SK-N-SH (cell line): ENCODE measurements at regions not wholly inside any gene's neighbourhood (a gene's known extent, or its start where the extent isn't known, plus 50 kb on each side); places are given as distances from the start of the nearest gene placed in this dataset.

Experiments
- CTCF ChIA-PET: fragments of 300-600, 350-600 bp; formaldehyde crosslinking; extraction: SDS; loops from one replicate; lab custom pipeline; 2021; lab: Yijun Ruan, JAX
- POLR2A ChIA-PET: fragments of 350-600 bp; sonication (Branson Sonifier 250); formaldehyde crosslinking; extraction: SDS; loops from one replicate; lab custom pipeline; 2020; ENCODE audit warnings: antibody characterized with exemption, inconsistent platforms; lab: Yijun Ruan, JAX
- DNase-seq: peaks from one replicate; pipeline ENCODE4 v3.0.0; 2012
- H2AFZ ChIP-seq: fragments of 200-600 bp; sonication (generic); 2 replicates; pipeline ENCODE4 v1.8.1; 2016; ENCODE audit warnings: antibody characterized with exemption, mild to moderate bottlenecking, low read depth
- H3F3A ChIP-seq: fragments of 200-600 bp; sonication (generic); replicated peaks from 2 replicates; pipeline ENCODE3; 2016; ENCODE audit warnings: antibody characterized with exemption, mild to moderate bottlenecking; ENCODE audit not compliant: insufficient read depth
- H3K27ac ChIP-seq, 2 experiments: fragments of 200-500 bp in 1 of 2; fragments of 200-600 bp in 1 of 2; sonication (Bioruptor generic) in 1 of 2; sonication (generic), shearing (Covaris generic) in 1 of 2; 2 replicates each; pipeline versions ENCODE4 v1.5.1 to v1.6.1; 2014 to 2016; ENCODE audit warnings: low read depth in 2 of 2, inconsistent platforms in 1 of 2, low read length in 1 of 2, mild to moderate bottlenecking in 1 of 2, mixed read lengths in 1 of 2
- H3K27me3 ChIP-seq: fragments of 200-600 bp; sonication (generic), shearing (Covaris generic); 2 replicates; pipeline ENCODE4 v1.6.1; 2016; ENCODE audit warnings: mixed run types; ENCODE audit not compliant: insufficient read depth
- H3K36me3 ChIP-seq, 2 experiments: fragments of 200-500 bp in 1 of 2; fragments of 200-600 bp in 1 of 2; sonication (Bioruptor generic) in 1 of 2; sonication (generic) in 1 of 2; replicated peaks in 1 of 2; 2 replicates each; pipeline versions ENCODE3 to v1.5.1; 2014 to 2016; ENCODE audit warnings: low read length in 1 of 2, mild to moderate bottlenecking in 1 of 2; ENCODE audit not compliant: insufficient read depth in 2 of 2, control insufficient read depth in 1 of 2
- H3K4me1 ChIP-seq, 2 experiments: fragments of 200-500 bp in 1 of 2; fragments of 200-600 bp in 1 of 2; sonication (Bioruptor generic) in 1 of 2; sonication (generic), shearing (Covaris generic) in 1 of 2; 2 replicates each; pipeline versions ENCODE4 v1.5.1 to v1.6.1; 2014 to 2016; ENCODE audit warnings: low read depth in 1 of 2, low read length in 1 of 2, mixed run types in 1 of 2; ENCODE audit not compliant: insufficient read depth in 2 of 2, control insufficient read depth in 1 of 2
- H3K4me2 ChIP-seq: fragments of 200-600 bp; sonication (generic), shearing (Covaris generic); 2 replicates; pipeline ENCODE4 v1.6.1; 2017; ENCODE audit warnings: mixed run types
- H3K4me3 ChIP-seq, 2 experiments: fragments of 200-500 bp in 1 of 2; fragments of 200-600 bp in 1 of 2; sonication (Bioruptor generic) in 1 of 2; sonication (generic), shearing (Covaris generic) in 1 of 2; 2 replicates each; pipeline versions ENCODE4 v1.5.1 to v1.8.1; 2014 to 2016; ENCODE audit warnings: low read depth in 2 of 2, inconsistent platforms in 1 of 2, low read length in 1 of 2, mild to moderate bottlenecking in 1 of 2, mixed read lengths in 1 of 2, moderate library complexity in 1 of 2
- H3K79me2 ChIP-seq: fragments of 200-600 bp; sonication (generic); 2 replicates; pipeline ENCODE4 v1.8.1; 2017; ENCODE audit warnings: mild to moderate bottlenecking; ENCODE audit not compliant: insufficient read depth
- H3K9ac ChIP-seq: fragments of 200-600 bp; sonication (generic); 2 replicates; pipeline ENCODE4 v1.6.1; 2017; ENCODE audit warnings: mixed run types
- H3K9me2 ChIP-seq: fragments of 200-600 bp; sonication (generic); 2 replicates; pipeline ENCODE4 v1.6.1; 2017; ENCODE audit warnings: mixed run types
- H3K9me3 ChIP-seq: fragments of 200-600 bp; sonication (generic); 2 replicates; pipeline ENCODE4 v1.6.1; 2017; ENCODE audit warnings: mixed run types, mild to moderate bottlenecking, moderate library complexity
- H4K20me1 ChIP-seq: fragments of 200-600 bp; sonication (generic); 2 replicates; pipeline ENCODE4 v1.6.1; 2017; ENCODE audit warnings: mild to moderate bottlenecking, mixed run types; ENCODE audit not compliant: insufficient read depth
- CHD2 ChIP-seq: fragments of 150-350 bp; IDR thresholded peaks from 2 replicates; pipeline ENCODE4 v1.6.1; 2018; ENCODE audit warnings: low read length; ENCODE audit not compliant: partially characterized antibody
- EP300 ChIP-seq, 2 experiments: IDR thresholded peaks; 2 replicates each; pipeline versions ENCODE4 v1.4.0 to v1.6.1; 2012; ENCODE audit warnings: borderline replicate concordance in 1 of 2, low read depth in 1 of 2, low read length in 1 of 2
- FOSL2 ChIP-seq: IDR thresholded peaks from 2 replicates; pipeline ENCODE4 v1.4.0; 2012; ENCODE audit warnings: low read depth, mild to moderate bottlenecking, moderate library complexity, borderline replicate concordance
- FOXJ3 ChIP-seq: sonication (generic); formaldehyde crosslinking; IDR thresholded peaks from 2 replicates; pipeline ENCODE4 v1.5.1; 2020; ENCODE audit warnings: mild to moderate bottlenecking, missing genetic modification reagents
- FOXM1 ChIP-seq: IDR thresholded peaks from 2 replicates; pipeline ENCODE4 v1.4.0; 2012; ENCODE audit warnings: low read depth, mild to moderate bottlenecking
- GABPA ChIP-seq: IDR thresholded peaks from 2 replicates; pipeline ENCODE4 v1.4.0; 2012; ENCODE audit warnings: low read depth, mild to moderate bottlenecking
- IRF3 ChIP-seq: fragments of 150-350 bp; IDR thresholded peaks from 2 replicates; pipeline ENCODE4 v1.6.1; 2016; ENCODE audit warnings: mild to moderate bottlenecking, low read depth, low read length
- JUND ChIP-seq: IDR thresholded peaks from 2 replicates; pipeline ENCODE4 v1.4.0; 2012
- MEF2A ChIP-seq: IDR thresholded peaks from 2 replicates; pipeline ENCODE4 v1.4.0; 2012; ENCODE audit warnings: low read depth, borderline replicate concordance
- NRF1 ChIP-seq: IDR thresholded peaks from 2 replicates; pipeline ENCODE4 v1.6.1; 2012; ENCODE audit warnings: low read depth, mild to moderate bottlenecking, low read length
- PBX3 ChIP-seq: IDR thresholded peaks from 2 replicates; pipeline ENCODE4; 2012
- POLR2AphosphoS5 ChIP-seq: IDR thresholded peaks from 2 replicates; pipeline ENCODE4 v1.6.1; 2012; ENCODE audit warnings: low read depth, low read length
- RAD21 ChIP-seq: IDR thresholded peaks from 2 replicates; pipeline ENCODE4 v1.6.1; 2012; ENCODE audit warnings: mild to moderate bottlenecking, low read length
- RFX5 ChIP-seq: IDR thresholded peaks from 2 replicates; pipeline ENCODE4 v1.6.1; 2012; ENCODE audit warnings: mild to moderate bottlenecking, improper control_type of control experiment, low read length
- TCF12 ChIP-seq: IDR thresholded peaks from 2 replicates; pipeline ENCODE4 v1.4.0; 2012
- USF1 ChIP-seq: IDR thresholded peaks from 2 replicates; pipeline ENCODE4 v1.4.0; 2012; ENCODE audit warnings: low read depth, borderline replicate concordance
- USF2 ChIP-seq: fragments of 150-350 bp; IDR thresholded peaks from 2 replicates; pipeline ENCODE4 v1.6.1; 2017; ENCODE audit warnings: antibody characterized with exemption, low read length, low read depth, borderline replicate concordance
- ZBTB33 ChIP-seq: IDR thresholded peaks from 2 replicates; pipeline ENCODE4 v1.4.0; 2012; ENCODE audit warnings: low read depth, borderline replicate concordance
- WGBS: methylation state at CpG from one replicate; pipeline ENCODE4 v1.1.6; 2017; ENCODE audit warnings: low lambda C conversion rate; 5-methylcytosine and 5-hydroxymethylcytosine counted together

GRCh38 chr6:109313139-109313538, 69.1 kb downstream of the CD164 start:
- no peaks in the 10 kb centered on the region for H3K79me2 ChIP-seq
- DNase-seq = no peak
- WGBS = 56% methylated on average over 5 of the region's 5 CpGs
- H3K27me3 ChIP-seq = no peaks in the 10 kb centered on the region
- H3K36me3 ChIP-seq = no peaks in the 10 kb centered on the region
- TF ChIP-seq RAD21 = no peak
- no peak for TF ChIP-seq FOXJ3 (CRISPR knock-in tag)
- no peak for TF ChIP-seq GABPA
- no peak for TF ChIP-seq TCF12
- TF ChIP-seq FOXM1 = no peak
- no peak for TF ChIP-seq NRF1
- no peak for TF ChIP-seq RFX5
- no peak for TF ChIP-seq JUND
- TF ChIP-seq ZBTB33 = no peak
- TF ChIP-seq POLR2AphosphoS5 = no peak
- no peak for TF ChIP-seq EP300 (IDR thresholded peaks at IDR 0.05; ENCODE audit: borderline replicate concordance in 1 of 2, low read depth in 1 of 2, low read length in 1 of 2)
- no peak for TF ChIP-seq CHD2
- no peak for TF ChIP-seq FOSL2
- no peak for TF ChIP-seq USF1
- TF ChIP-seq IRF3 = no peak
- TF ChIP-seq PBX3 = no peak
- no peak for TF ChIP-seq MEF2A
- no peak for TF ChIP-seq USF2
- H3K4me1 ChIP-seq = no peaks in the 10 kb centered on the region
- ChIA-PET CTCF (interaction anchor here (1.0 kb wide), 1 partner anchor 126 kb away, joined by 3 read pairs; no protein-coding TSS in a partner anchor), POLR2A (no interaction called here)
- no peak overlapping the region for H3K4me3 ChIP-seq
- H3F3A ChIP-seq = no peaks in the 10 kb centered on the region
- H3K9me3 ChIP-seq = no peaks in the 10 kb centered on the region
- H4K20me1 ChIP-seq = no peaks in the 10 kb centered on the region
- no peak overlapping the region for H3K27ac ChIP-seq
- H3K9me2 ChIP-seq = no peaks in the 10 kb centered on the region
- no peak overlapping the region for H2AFZ ChIP-seq
- no peak overlapping the region for H3K9ac ChIP-seq
- H3K4me2 ChIP-seq = no peak overlapping the region
